HEK293 (cell line): ENCODE measurements at regions not wholly inside any gene's neighbourhood (a gene's known extent, or its start where the extent isn't known, plus 50 kb on each side); places are given as distances from the start of the nearest gene placed in this dataset.

Experiments used
- ZNF274 ChIP-seq, 2 experiments: fragments of 200-500 bp in 1 of 2; fragments of 450-650 bp in 1 of 2; sonication (Bioruptor generic) in 1 of 2; formaldehyde crosslinking in 1 of 2; IDR thresholded peaks; 2 replicates each; pipeline versions ENCODE4 v1.5.1 to v1.6.1; 2014 to 2016; ENCODE audit warnings: borderline replicate concordance in 1 of 2, inconsistent platforms in 1 of 2, low read length in 1 of 2, missing biosample characterization in 1 of 2, missing genetic modification characterization in 1 of 2
- ZNF335 ChIP-seq: fragments of 450-650 bp; formaldehyde crosslinking; conservative IDR thresholded peaks from 2 replicates; pipeline ENCODE4 v1.5.1; 2016; ENCODE audit warnings: missing biosample characterization, missing genetic modification characterization
- ZNF580 ChIP-seq: fragments of 450-650 bp; formaldehyde crosslinking; IDR thresholded peaks from 2 replicates; pipeline ENCODE4 v1.5.1; 2016; ENCODE audit warnings: missing biosample characterization, missing genetic modification characterization
- ZNF596 ChIP-seq: fragments of 450-650 bp; IDR thresholded peaks from 2 replicates; pipeline ENCODE4 v1.5.0; 2018; ENCODE audit warnings: missing biosample characterization, mild to moderate bottlenecking, missing genetic modification characterization, moderate library complexity
- ZNF747 ChIP-seq: fragments of 450-650 bp; formaldehyde crosslinking; IDR thresholded peaks from 2 replicates; pipeline ENCODE4 v1.5.1; 2016; ENCODE audit warnings: missing biosample characterization, missing genetic modification characterization
- ZSCAN16 ChIP-seq: fragments of 450-650 bp; formaldehyde crosslinking; IDR thresholded peaks from 2 replicates; pipeline ENCODE4 v1.5.1; 2016; ENCODE audit warnings: missing biosample characterization, missing genetic modification characterization
- TF ChIP-seq, protein P1 (sequence below): fragments of 450-650 bp; formaldehyde crosslinking; IDR thresholded peaks from 2 replicates; pipeline ENCODE4 v1.5.1; 2016; ENCODE audit warnings: missing biosample characterization, missing genetic modification characterization
- TF ChIP-seq, protein P2 (sequence below): fragments of 450-650 bp; formaldehyde crosslinking; IDR thresholded peaks from 2 replicates; pipeline ENCODE4 v1.5.1; 2017; ENCODE audit warnings: missing biosample characterization, missing genetic modification characterization

DNA sequence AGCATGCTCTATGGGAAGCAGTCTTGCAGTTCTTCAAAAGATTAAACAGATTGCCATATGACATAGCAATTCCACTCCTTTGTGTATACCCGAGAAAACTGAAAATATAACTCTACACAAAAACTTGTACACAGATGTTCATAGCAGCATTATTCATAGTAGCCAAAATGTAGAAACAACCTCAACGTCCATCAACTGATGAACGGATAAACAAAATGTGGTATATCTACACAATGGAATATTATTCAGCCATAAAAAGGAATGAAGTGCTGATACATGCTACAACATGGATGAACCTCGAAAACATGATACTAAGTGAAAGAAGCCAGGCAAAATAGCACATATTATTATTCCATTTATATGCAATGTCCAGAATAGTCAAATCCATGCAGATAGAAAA is 221.2 kb upstream of the PSMD7 start:
- TF ChIP-seq, protein P1, sequence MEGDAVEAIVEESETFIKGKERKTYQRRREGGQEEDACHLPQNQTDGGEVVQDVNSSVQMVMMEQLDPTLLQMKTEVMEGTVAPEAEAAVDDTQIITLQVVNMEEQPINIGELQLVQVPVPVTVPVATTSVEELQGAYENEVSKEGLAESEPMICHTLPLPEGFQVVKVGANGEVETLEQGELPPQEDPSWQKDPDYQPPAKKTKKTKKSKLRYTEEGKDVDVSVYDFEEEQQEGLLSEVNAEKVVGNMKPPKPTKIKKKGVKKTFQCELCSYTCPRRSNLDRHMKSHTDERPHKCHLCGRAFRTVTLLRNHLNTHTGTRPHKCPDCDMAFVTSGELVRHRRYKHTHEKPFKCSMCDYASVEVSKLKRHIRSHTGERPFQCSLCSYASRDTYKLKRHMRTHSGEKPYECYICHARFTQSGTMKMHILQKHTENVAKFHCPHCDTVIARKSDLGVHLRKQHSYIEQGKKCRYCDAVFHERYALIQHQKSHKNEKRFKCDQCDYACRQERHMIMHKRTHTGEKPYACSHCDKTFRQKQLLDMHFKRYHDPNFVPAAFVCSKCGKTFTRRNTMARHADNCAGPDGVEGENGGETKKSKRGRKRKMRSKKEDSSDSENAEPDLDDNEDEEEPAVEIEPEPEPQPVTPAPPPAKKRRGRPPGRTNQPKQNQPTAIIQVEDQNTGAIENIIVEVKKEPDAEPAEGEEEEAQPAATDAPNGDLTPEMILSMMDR, result no peak
- TF ChIP-seq, protein P2, sequence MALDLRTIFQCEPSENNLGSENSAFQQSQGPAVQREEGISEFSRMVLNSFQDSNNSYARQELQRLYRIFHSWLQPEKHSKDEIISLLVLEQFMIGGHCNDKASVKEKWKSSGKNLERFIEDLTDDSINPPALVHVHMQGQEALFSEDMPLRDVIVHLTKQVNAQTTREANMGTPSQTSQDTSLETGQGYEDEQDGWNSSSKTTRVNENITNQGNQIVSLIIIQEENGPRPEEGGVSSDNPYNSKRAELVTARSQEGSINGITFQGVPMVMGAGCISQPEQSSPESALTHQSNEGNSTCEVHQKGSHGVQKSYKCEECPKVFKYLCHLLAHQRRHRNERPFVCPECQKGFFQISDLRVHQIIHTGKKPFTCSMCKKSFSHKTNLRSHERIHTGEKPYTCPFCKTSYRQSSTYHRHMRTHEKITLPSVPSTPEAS (tag by site-specific recombination), result no peak
- TF ChIP-seq ZSCAN16 (tag by site-specific recombination), result no peak
- no peak for TF ChIP-seq ZNF747 (tag by site-specific recombination)
- TF ChIP-seq ZNF596 (tag by site-specific recombination), result no peak
- TF ChIP-seq ZNF274 (IDR thresholded peaks at IDR 0.05; ENCODE audit: low read length), result no peak
- no peak for TF ChIP-seq ZNF274 (tag by site-specific recombination; IDR thresholded peaks at IDR 0.05; ENCODE audit: borderline replicate concordance)
- no peak for TF ChIP-seq ZNF335
- TF ChIP-seq ZNF580 (tag by site-specific recombination), result no peak
